ENCODE measurements at regions not wholly inside any gene's neighbourhood (a gene's known extent, or its start where the extent isn't known, plus 50 kb on each side); places are given as distances from the start of the nearest gene placed in this dataset.

DNA sequence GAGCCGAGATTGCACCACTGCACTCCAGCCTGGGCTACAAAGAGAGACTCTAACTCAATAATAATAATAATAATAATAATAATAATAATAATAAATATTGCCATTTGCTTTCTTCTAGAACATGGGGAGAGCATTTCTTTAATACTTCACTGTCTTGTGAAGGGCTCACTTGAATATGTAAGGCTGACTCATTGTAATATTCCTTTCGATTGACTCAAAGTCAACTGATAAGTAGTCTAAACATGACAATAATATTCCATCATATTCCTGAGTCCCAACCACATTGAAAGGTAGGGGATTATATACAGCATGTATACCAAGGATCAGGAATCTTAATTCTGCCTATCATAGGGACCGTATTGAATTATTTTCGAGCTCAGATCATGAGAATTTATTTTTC lies 949.2 kb downstream of the DSC3 start:
- TF ChIP-seq POLR2A (IDR thresholded peaks at IDR 0.05; ENCODE audit: low read length) (no peak), GATA1 (IDR thresholded peaks at IDR 0.05; ENCODE audit: low read depth, low read length) (no peak)

All from erythroblast (primary cell).